ENCODE measurements at regions not wholly inside any gene's neighbourhood (a gene's known extent, or its start where the extent isn't known, plus 50 kb on each side); places are given as distances from the start of the nearest gene placed in this dataset.
"Not testable (repeated sequence)": the region's sequence is repeated elsewhere in the genome, so short reads cannot be mapped to it uniquely, and the experiment has no call there.

- DNase-seq, result no peak
These were observed 139.5 kb downstream of the TLR5 start for GRCh38 chr1:223003549-223003948.

GRCh38 chr1:223006371-223006770 lies 136.7 kb downstream of the TLR5 start:
- DNase-seq, result no peak

- DNase-seq, result no peak
These were observed 136.0 kb downstream of the TLR5 start for GRCh38 chr1:223006917-223007648.

- no peak for DNase-seq
These were observed 135.1 kb downstream of the TLR5 start for GRCh38 chr1:223007935-223008334.

- no peak for DNase-seq
These were observed 134.2 kb downstream of the TLR5 start for GRCh38 chr1:223008808-223009207.

- DNase-seq, result no peak
These were observed 133.6 kb downstream of the TLR5 start for GRCh38 chr1:223009406-223009805.

- no peak for DNase-seq
These were observed 132.2 kb downstream of the TLR5 start for GRCh38 chr1:223010582-223011504.

- no peak for DNase-seq
These were observed 131.6 kb downstream of the TLR5 start for GRCh38 chr1:223011505-223011856.

GRCh38 chr1:223012176-223012788 lies 130.8 kb downstream of the TLR5 start:
- no peak for DNase-seq

GRCh38 chr1:223012938-223013337 lies 130.1 kb downstream of the TLR5 start:
- DNase-seq, result no peak

- DNase-seq, result no peak
These were observed 128.7 kb downstream of the TLR5 start for GRCh38 chr1:223014142-223014873.

GRCh38 chr1:223016381-223016780 lies 126.7 kb downstream of the TLR5 start:
- DNase-seq, result no peak

GRCh38 chr1:223016890-223017289 lies 126.2 kb downstream of the TLR5 start:
- no peak for DNase-seq

- no peak for DNase-seq
These were observed 125.8 kb downstream of the TLR5 start for GRCh38 chr1:223017291-223017690.

- no peak for DNase-seq
These were observed 124.5 kb downstream of the TLR5 start for GRCh38 chr1:223018534-223018933.

GRCh38 chr1:223019256-223019655 lies 123.8 kb downstream of the TLR5 start:
- no peak for DNase-seq

GRCh38 chr1:223020770-223021169 lies 122.3 kb downstream of the TLR5 start:
- no peak for DNase-seq

GRCh38 chr1:223022641-223023473 lies 120.2 kb downstream of the TLR5 start:
- DNase-seq, result no peak

GRCh38 chr1:223023863-223024262 lies 119.2 kb downstream of the TLR5 start:
- DNase-seq, result no peak

- DNase-seq, result not testable (repeated sequence)
These were observed 118.6 kb downstream of the TLR5 start for GRCh38 chr1:223024486-223024885.

GRCh38 chr1:223025190-223025734 lies 117.8 kb downstream of the TLR5 start:
- not testable (repeated sequence) for DNase-seq

- DNase-seq, result not testable (repeated sequence)
These were observed 116.4 kb downstream of the TLR5 start for GRCh38 chr1:223026639-223027038.

All from inflammatory macrophage treated with lipopolysaccharide for 1 hour (primary cell).